SK-N-SH treated with all-trans-retinoic acid at 6 μM for 48 hours (cell line): ENCODE measurements at regions not wholly inside any gene's neighbourhood (a gene's known extent, or its start where the extent isn't known, plus 50 kb on each side); places are given as distances from the start of the nearest gene placed in this dataset.

Source experiments
- ATAC-seq: fragments of 200-7000 bp; cut with Tn5 transposase; 3 replicates; pipeline ENCODE4 v1.9.1; 2020; ENCODE audit warnings: mild to moderate bottlenecking, moderate library complexity
- CREB5 ChIP-seq: fragments of 250-450 bp; sonication (Bioruptor Pico); IDR thresholded peaks from 2 replicates; pipeline ENCODE4 v1.5.1; 2020; ENCODE audit warnings: low read depth, mild to moderate bottlenecking, moderate library complexity
- CSDC2 ChIP-seq: fragments of 250-450 bp; sonication (Bioruptor Pico); IDR thresholded peaks from 2 replicates; pipeline ENCODE4 v1.5.0; 2020; ENCODE audit warnings: mild to moderate bottlenecking, moderate library complexity
- CSRNP3 ChIP-seq: fragments of 250-450 bp; sonication (Bioruptor Pico); IDR thresholded peaks from 2 replicates; pipeline ENCODE4 v1.5.1; 2021; ENCODE audit warnings: mild to moderate bottlenecking, moderate library complexity
- ESRRG ChIP-seq: fragments of 250-450 bp; sonication (Bioruptor Pico); IDR thresholded peaks from 2 replicates; pipeline ENCODE4 v1.6.1; 2021; ENCODE audit warnings: mild to moderate bottlenecking
- PATZ1 ChIP-seq: fragments of 250-450 bp; sonication (Bioruptor Pico); IDR thresholded peaks from 2 replicates; pipeline ENCODE4 v1.8.0; 2020; ENCODE audit warnings: mild to moderate bottlenecking, moderate library complexity, borderline replicate concordance
- POU6F1 ChIP-seq: fragments of 250-450 bp; sonication (Bioruptor Pico); IDR thresholded peaks from 2 replicates; pipeline ENCODE4 v1.8.0; 2021; ENCODE audit warnings: low read depth, mild to moderate bottlenecking, moderate library complexity, borderline replicate concordance
- PPARA ChIP-seq: fragments of 250-450 bp; sonication (Bioruptor Pico); IDR thresholded peaks from 2 replicates; pipeline ENCODE4 v1.5.0; 2020; ENCODE audit warnings: mild to moderate bottlenecking, borderline replicate concordance
- RARB ChIP-seq: fragments of 250-450 bp; sonication (Bioruptor Pico); IDR thresholded peaks from 2 replicates; pipeline ENCODE4 v1.8.0; 2021; ENCODE audit warnings: mild to moderate bottlenecking, moderate library complexity
- SNAI2 ChIP-seq: fragments of 250-450 bp; sonication (Bioruptor Pico); IDR thresholded peaks from 2 replicates; pipeline ENCODE4 v1.5.0; 2020; ENCODE audit warnings: mild to moderate bottlenecking, moderate library complexity
- TCF4 ChIP-seq: fragments of 250-450 bp; sonication (Bioruptor Pico); IDR thresholded peaks from 2 replicates; pipeline ENCODE4 v1.8.0; 2021; ENCODE audit warnings: mild to moderate bottlenecking, moderate library complexity, borderline replicate concordance
- TOX ChIP-seq: fragments of 250-450 bp; sonication (Bioruptor Pico); IDR thresholded peaks from 2 replicates; pipeline ENCODE4 v1.8.0; 2021; ENCODE audit warnings: mild to moderate bottlenecking, moderate library complexity, borderline replicate concordance
- TSHZ2 ChIP-seq: fragments of 250-450 bp; sonication (Bioruptor Pico); IDR thresholded peaks from 2 replicates; pipeline ENCODE4 v1.5.0; 2020; ENCODE audit warnings: mild to moderate bottlenecking, moderate library complexity
- ZC3H10 ChIP-seq: fragments of 250-450 bp; sonication (Bioruptor Pico); IDR thresholded peaks from 2 replicates; pipeline ENCODE4 v1.5.1; 2021; ENCODE audit warnings: mild to moderate bottlenecking, moderate library complexity
- ZFP3 ChIP-seq: fragments of 250-450 bp; sonication (Bioruptor Pico); IDR thresholded peaks from 2 replicates; pipeline ENCODE4 v1.5.0; 2020; ENCODE audit warnings: mild to moderate bottlenecking, moderate library complexity
- ZFP30 ChIP-seq: fragments of 450-650 bp; formaldehyde crosslinking; IDR thresholded peaks from 2 replicates; pipeline ENCODE4 v1.5.0; 2022; ENCODE audit warnings: mild to moderate bottlenecking, moderate library complexity
- ZNF565 ChIP-seq: fragments of 450-650 bp; formaldehyde crosslinking; conservative IDR thresholded peaks from 2 replicates; pipeline ENCODE4 v1.5.0; 2020; ENCODE audit warnings: low read depth, mild to moderate bottlenecking, moderate library complexity
- ZNF70 ChIP-seq: fragments of 450-650 bp; formaldehyde crosslinking; IDR thresholded peaks from 2 replicates; pipeline ENCODE4 v1.5.0; 2020; ENCODE audit warnings: mild to moderate bottlenecking, moderate library complexity
- ZNF8 ChIP-seq: fragments of 450-650 bp; formaldehyde crosslinking; IDR thresholded peaks from 2 replicates; pipeline ENCODE4 v1.5.0; 2020; ENCODE audit warnings: mild to moderate bottlenecking, moderate library complexity

- TF ChIP-seq ZFP30 (CRISPR knock-in tag): no peak
- TF ChIP-seq ZNF8 (CRISPR knock-in tag): no peak
- TF ChIP-seq CREB5 (CRISPR knock-in tag): no peak
- TF ChIP-seq TOX (CRISPR knock-in tag): no peak
- TF ChIP-seq CSRNP3 (CRISPR knock-in tag): no peak
- TF ChIP-seq TSHZ2: no peak
Observed at GRCh38 chr7:46397591-46397990, 476.5 kb upstream of the IGFBP3 start (continued).

GRCh38 chr7:46396481-46396880 is 475.4 kb upstream of the IGFBP3 start:
- TF ChIP-seq TCF4 (CRISPR knock-in tag) (no peak), CREB5 (CRISPR knock-in tag) (no peak), ZFP30 (CRISPR knock-in tag) (no peak), PPARA (CRISPR knock-in tag) (no peak), ZC3H10 (CRISPR knock-in tag) (no peak), POU6F1 (CRISPR knock-in tag) (no peak), SNAI2 (no peak), PATZ1 (CRISPR knock-in tag) (no peak), ZNF565 (no peak), ZNF8 (CRISPR knock-in tag) (no peak), TOX (CRISPR knock-in tag) (no peak)

GRCh38 chr7:46393142-46393541 is 472.1 kb upstream of the IGFBP3 start:
- TF ChIP-seq ESRRG (CRISPR knock-in tag) (no peak), ZFP30 (CRISPR knock-in tag) (no peak), SNAI2 (no peak), ZNF70 (CRISPR knock-in tag) (no peak), ZC3H10 (CRISPR knock-in tag) (no peak), PATZ1 (CRISPR knock-in tag) (no peak), ZNF565 (no peak), ZFP3 (CRISPR knock-in tag) (no peak), RARB (CRISPR knock-in tag) (no peak), CSDC2 (no peak), TOX (CRISPR knock-in tag) (no peak)

More at GRCh38 chr7:46396481-46396880, 475.4 kb upstream of the IGFBP3 start:
- ATAC-seq: no peak

More at GRCh38 chr7:46393142-46393541, 472.1 kb upstream of the IGFBP3 start:
- no peak for ATAC-seq
